ENCODE measurements at regions not wholly inside any gene's neighbourhood (a gene's known extent, or its start where the extent isn't known, plus 50 kb on each side); places are given as distances from the start of the nearest gene placed in this dataset.

- no peak for DNase-seq
Measured at GRCh38 chr9:120210274-120210673, 369.7 kb downstream of the CDK5RAP2 start.

GRCh38 chr9:120202856-120203654 lies 376.9 kb downstream of the CDK5RAP2 start:
- DNase-seq: no peak

GRCh38 chr9:120198027-120198426 lies 381.9 kb downstream of the CDK5RAP2 start:
- no peak for DNase-seq

DNA sequence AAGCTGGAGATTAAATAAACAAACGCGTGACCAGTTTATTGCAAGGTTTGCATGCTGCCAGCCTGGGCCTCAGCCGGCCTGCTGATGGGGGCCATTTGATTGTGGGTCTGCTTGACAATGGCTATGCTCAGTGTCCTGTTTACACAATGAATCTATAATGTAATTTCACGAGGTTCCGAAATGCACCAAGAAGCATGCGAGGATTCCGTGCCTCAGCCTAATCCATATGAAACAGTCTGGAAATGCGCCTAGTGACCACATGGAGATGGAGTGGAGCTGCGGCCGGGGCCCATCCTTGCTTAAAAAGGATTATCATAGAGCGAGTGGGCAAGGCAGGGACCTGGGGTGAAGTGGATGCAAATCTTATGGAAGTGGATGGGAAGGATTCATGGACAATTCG lies 382.4 kb downstream of the CDK5RAP2 start:
- no peak for DNase-seq

- DNase-seq: no peak
Measured at GRCh38 chr9:120191141-120191540, 388.8 kb downstream of the CDK5RAP2 start.

DNA sequence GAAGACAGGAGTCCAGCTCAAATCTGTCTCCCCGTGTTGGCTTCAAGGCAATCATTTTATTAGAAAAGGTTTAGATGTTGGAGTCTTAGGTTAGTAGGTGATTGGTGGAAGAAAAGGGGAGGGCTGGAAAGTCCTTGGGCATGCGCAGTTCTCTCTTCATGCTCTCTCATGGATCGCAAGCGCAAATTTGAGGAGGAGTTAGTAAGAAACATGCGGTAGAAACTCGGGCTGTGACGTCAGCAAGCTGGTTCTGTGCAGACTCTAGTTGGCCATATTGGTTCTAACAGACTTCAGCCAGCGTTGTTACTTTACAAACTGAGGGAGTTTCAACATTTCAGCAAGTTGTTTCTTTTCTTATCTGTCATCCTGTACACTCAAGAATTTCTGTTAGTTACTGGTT lies 392.2 kb downstream of the CDK5RAP2 start:
- no peak for DNase-seq

GRCh38 chr9:120186276-120186675 lies 393.7 kb downstream of the CDK5RAP2 start:
- no peak for DNase-seq

- no peak for DNase-seq
Measured at GRCh38 chr9:120184266-120184665, 395.7 kb downstream of the CDK5RAP2 start.

- DNase-seq: no peak
Measured at GRCh38 chr9:120183615-120184014, 396.4 kb downstream of the CDK5RAP2 start.

GRCh38 chr9:120182011-120182410 lies 398.0 kb downstream of the CDK5RAP2 start:
- DNase-seq: no peak

GRCh38 chr9:120177121-120177520 lies 402.8 kb downstream of the CDK5RAP2 start:
- no peak for DNase-seq

GRCh38 chr9:120175031-120175430 lies 404.9 kb downstream of the CDK5RAP2 start:
- no peak for DNase-seq

GRCh38 chr9:120161776-120162175 lies 418.2 kb downstream of the CDK5RAP2 start:
- DNase-seq: no peak

DNA sequence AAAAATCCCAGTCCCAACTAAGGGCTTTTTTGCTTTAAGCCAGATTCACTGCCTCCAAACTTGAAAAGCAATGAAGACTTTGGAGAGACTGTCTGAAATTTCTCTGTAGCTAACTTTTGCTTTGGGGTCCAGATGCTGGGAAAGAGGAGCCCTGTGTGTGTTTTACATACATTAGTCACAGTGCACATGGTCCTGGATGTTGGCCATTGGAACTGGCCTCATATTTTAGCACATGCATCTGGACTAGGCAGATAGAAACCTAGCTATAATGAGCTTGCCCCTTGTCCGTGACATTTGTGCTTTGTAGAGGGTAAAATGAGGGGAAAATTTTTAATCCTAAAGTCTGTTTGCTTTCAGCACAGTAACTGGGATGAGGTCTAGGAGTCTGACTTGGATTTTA lies 421.7 kb downstream of the CDK5RAP2 start:
- DNase-seq: no peak

- DNase-seq: no peak
Measured at GRCh38 chr9:120156376-120156775, 423.6 kb downstream of the CDK5RAP2 start.

DNA sequence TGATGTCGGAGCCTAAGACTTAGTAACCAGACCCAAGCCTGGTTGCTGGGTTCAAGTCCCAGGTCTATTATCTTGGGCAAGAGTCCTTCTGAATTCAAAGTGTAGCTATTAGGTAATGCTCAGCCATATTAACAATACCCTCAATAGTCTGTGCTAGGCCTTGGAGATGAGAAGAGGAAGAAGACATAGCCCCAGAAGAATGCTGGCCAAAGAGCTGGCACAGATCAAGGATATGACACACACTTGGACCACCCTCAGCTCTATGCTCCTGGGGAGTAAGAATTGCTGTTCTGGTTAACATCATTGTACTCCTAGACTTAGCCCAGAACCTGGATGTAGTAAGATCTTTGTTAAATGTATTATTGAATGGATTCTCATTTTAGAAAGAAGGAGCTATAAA lies 426.7 kb downstream of the CDK5RAP2 start:
- no peak for DNase-seq

DNA sequence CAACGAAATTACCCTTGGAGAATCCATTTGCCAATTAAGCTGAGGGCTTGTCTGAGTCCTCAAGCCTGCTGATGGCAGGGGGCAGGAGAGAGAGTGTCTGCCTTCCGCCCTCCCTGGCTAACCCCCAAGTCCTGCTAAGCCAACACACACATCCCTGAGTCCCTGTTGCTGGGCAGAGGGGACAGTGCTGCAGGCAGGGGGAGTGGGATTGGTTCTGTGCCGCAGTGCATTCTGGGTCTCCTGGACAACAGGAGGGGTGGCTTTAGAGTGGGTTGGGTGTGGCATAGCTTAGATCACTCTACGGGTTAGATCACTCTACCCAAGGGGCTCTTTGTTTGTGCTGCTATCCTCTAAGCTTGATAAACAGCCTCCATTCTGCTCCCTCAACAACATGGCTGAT lies 427.7 kb downstream of the CDK5RAP2 start:
- DNase-seq: no peak

DNA sequence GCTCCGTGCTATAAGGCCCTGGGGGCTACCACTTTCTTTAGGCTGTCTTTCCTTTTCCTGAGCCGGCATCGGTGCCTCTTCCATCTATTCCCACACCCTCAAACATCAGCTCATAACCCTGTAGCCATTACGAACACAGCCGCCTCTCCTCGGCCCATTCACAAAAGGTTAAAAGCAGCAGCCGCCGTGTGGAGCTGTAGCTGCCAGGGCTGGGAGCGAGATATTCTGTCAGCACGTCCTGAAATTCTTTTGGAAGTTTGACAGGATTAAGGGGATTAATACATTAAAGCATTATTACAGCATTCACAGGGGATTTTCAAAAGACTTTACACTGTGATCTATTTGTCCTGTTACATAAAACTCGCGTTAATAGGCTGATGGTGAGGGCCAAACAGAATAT lies 428.2 kb downstream of the CDK5RAP2 start:
- DNase-seq: no peak

GRCh38 chr9:120151149-120151548 lies 428.8 kb downstream of the CDK5RAP2 start:
- DNase-seq: no peak

- no peak for DNase-seq
Measured at GRCh38 chr9:120138955-120139354, 441.0 kb downstream of the CDK5RAP2 start.

DNA sequence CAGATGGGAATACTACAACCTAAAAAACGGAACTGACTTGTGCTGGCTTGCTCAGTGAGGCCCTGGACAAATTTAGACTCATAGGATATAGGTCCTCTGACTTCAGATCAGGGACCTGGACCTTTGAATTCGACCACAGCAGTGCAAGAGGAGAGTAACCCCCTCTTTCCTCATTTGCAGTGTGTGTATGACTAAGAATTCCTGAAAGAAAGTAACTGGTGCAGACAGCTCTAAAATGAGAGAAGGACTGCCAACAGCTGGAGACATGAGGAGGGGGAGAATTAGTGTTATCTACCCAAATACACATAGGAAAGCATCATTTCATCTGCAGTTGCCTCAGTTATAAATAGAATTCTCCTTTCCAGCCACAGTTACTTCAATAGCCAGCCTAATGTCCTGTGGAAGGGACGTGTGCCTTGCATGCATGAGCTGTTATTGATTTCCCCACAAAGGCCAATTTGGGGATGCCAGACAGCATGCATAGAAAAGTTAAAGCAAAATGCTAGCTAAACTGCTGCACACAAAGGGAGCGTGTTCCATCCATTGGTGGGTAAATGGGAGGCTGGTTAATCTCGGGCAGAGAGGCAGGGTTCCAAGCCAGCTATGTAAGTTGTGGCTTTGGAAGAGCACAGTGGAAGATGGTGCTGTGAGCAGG lies 442.7 kb downstream of the CDK5RAP2 start:
- DNase-seq: no peak

DNA sequence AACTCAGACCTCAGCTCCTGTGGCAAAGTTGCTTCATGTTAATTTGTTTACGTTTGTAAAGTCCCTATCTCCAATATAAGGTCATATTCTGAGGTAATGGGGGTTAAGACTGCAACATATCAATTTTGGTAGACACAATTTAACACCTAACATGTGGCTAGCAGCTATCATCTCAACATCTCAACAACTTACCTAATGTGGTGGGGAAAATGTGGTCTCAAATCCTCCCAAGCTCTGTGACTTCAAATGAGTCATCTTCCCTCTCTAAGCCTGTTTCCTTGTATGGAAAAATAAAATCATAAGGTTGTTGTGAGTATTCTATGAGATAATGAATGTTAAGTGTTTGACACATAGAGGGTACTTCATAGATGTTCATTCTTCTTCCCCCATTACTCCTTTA lies 443.3 kb downstream of the CDK5RAP2 start:
- DNase-seq: no peak

GRCh38 chr9:120117081-120117480 lies 462.9 kb downstream of the CDK5RAP2 start:
- no peak for DNase-seq

- no peak for DNase-seq
Measured at GRCh38 chr9:120110520-120110919, 469.4 kb downstream of the CDK5RAP2 start.

DNA sequence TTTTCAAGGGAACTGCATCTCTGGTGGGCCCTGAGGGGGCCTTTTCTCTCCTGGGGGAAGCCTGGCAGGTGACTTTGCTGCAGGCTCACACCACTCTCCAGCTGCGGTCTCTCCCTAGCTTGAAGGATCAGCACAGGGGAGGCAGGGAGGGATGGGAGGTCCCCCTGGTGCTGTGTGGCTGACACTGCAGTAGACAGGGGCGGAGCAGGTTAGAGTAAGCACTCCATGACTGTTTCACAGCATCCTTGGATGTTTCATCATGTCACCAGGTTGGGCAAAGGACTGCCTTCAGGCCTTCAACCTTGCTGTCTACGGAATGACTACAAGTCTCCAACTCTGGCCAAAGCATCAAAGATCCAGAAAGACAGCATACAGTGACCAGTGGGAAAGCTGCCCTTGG lies 470.7 kb downstream of the CDK5RAP2 start:
- DNase-seq: no peak

Measured in stimulated activated CD4-positive, alpha-beta T cell treated with anti-CD3 and anti-CD28 coated beads, Interleukin-12 subunit alpha, Interleukin-12 subunit beta, amount 100 ng/mL, for 4 hours (primary cell).